Mesendoderm (in vitro differentiated cells): ENCODE measurements at regions not wholly inside any gene's neighbourhood (a gene's known extent, or its start where the extent isn't known, plus 50 kb on each side); places are given as distances from the start of the nearest gene placed in this dataset.

Source experiments
- DNase-seq: peaks from one replicate; pipeline ENCODE4 v3.0.0; 2013
- H2AK5ac ChIP-seq: 2 replicates; pipeline ENCODE4 v1.6.1; 2013; ENCODE audit warnings: low read length, inconsistent platforms
- H2BK120ac ChIP-seq: 2 replicates; pipeline ENCODE4 v1.6.1; 2013; ENCODE audit warnings: low read depth, mild to moderate bottlenecking, low read length, moderate library complexity, mixed read lengths
- H2BK15ac ChIP-seq: replicated peaks from 2 replicates; pipeline ENCODE4 v1.6.1; 2013; ENCODE audit warnings: low read depth, mild to moderate bottlenecking, moderate library complexity
- H2BK5ac ChIP-seq: 2 replicates; pipeline ENCODE4 v1.6.1; 2013; ENCODE audit warnings: low read length, inconsistent platforms
- H3K18ac ChIP-seq: 2 replicates; pipeline ENCODE4 v1.6.1; 2013; ENCODE audit warnings: mild to moderate bottlenecking, low read length, mixed read lengths
- H3K23ac ChIP-seq: one replicate; pipeline ENCODE4 v1.6.1; 2013; ENCODE audit warnings: low read length
- H3K27ac ChIP-seq: 2 replicates; pipeline ENCODE4 v1.5.1; 2013; ENCODE audit warnings: low read depth, mild to moderate bottlenecking, inconsistent platforms, low read length, moderate library complexity
- H3K27me3 ChIP-seq: 2 replicates; pipeline ENCODE4 v1.6.1; 2013; ENCODE audit warnings: low read length, control low read depth, mild to moderate bottlenecking, inconsistent platforms; ENCODE audit not compliant: insufficient read depth, poor library complexity
- H3K36me3 ChIP-seq: 2 replicates; pipeline ENCODE4 v1.6.1; 2013; ENCODE audit warnings: low read length, inconsistent platforms; ENCODE audit not compliant: control insufficient read depth, insufficient read depth
- H3K4ac ChIP-seq: one replicate; pipeline ENCODE4 v1.6.1; 2013; ENCODE audit warnings: low read depth, mild to moderate bottlenecking, low read length, moderate library complexity
- H3K4me1 ChIP-seq: 2 replicates; pipeline ENCODE4 v1.6.1; 2013; ENCODE audit warnings: low read depth, low read length, inconsistent platforms; ENCODE audit not compliant: control insufficient read depth
- H3K4me2 ChIP-seq: 2 replicates; pipeline ENCODE4 v1.6.1; 2013; ENCODE audit warnings: low read length
- H3K4me3 ChIP-seq: 2 replicates; pipeline ENCODE4 v1.5.1; 2013; ENCODE audit warnings: mild to moderate bottlenecking, low read length
- H3K56ac ChIP-seq: one replicate; pipeline ENCODE4 v1.6.1; 2013; ENCODE audit warnings: low read length
- H3K79me1 ChIP-seq: 2 replicates; pipeline ENCODE4 v1.6.1; 2013; ENCODE audit warnings: low read length, inconsistent platforms
- H3K79me2 ChIP-seq: 2 replicates; pipeline ENCODE4 v1.6.1; 2013; ENCODE audit warnings: mild to moderate bottlenecking, low read length; ENCODE audit not compliant: control insufficient read depth, insufficient read depth
- H3K9ac ChIP-seq: 2 replicates; pipeline ENCODE4 v1.6.1; 2013; ENCODE audit warnings: low read length, inconsistent platforms
- H4K5ac ChIP-seq: one replicate; pipeline ENCODE4 v1.6.1; 2013; ENCODE audit warnings: low read length
- H4K8ac ChIP-seq: one replicate; pipeline ENCODE4 v1.6.1; 2013; ENCODE audit warnings: low read depth, mild to moderate bottlenecking, control low read depth, low read length, moderate library complexity
- WGBS: extraction: QIAGEN DNeasy Blood & Tissue Kit; methylation state at CpG from one replicate; pipeline ENCODE4 v1.1.7; 2013; ENCODE audit warnings: low lambda C conversion rate, missing lambda C conversion rate; ENCODE audit not compliant: insufficient coverage; ENCODE audit errors: extremely low coverage; 5-methylcytosine and 5-hydroxymethylcytosine counted together

DNA sequence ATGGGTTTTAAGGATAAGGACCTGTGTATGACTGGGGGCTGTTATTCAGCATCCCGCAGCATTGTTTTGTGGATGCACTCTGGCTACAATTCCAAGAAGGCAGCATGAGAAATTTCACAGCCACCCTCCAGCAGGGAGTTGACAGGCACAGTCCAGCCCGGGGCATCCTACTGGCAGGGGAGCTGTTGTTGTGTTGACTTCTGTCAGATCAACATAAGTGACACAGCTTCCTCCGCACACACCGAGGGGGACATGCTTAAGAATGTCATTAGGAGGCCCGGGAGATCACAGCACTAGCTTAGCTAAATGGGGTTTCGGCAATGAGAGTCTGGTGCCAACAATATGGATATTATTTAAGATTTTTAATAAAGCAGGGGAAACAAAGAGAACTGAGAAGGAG is 326.5 kb downstream of the ASMT start:
- no peak overlapping the region for H2AK5ac ChIP-seq
- H3K79me2 ChIP-seq = no peaks in the 10 kb centered on the region
- no peak overlapping the region for H3K4me3 ChIP-seq
- no peak overlapping the region for H2BK5ac ChIP-seq
- no peak overlapping the region for H3K23ac ChIP-seq
- H4K5ac ChIP-seq = no peak overlapping the region
- no peaks in the 10 kb centered on the region for H3K4me1 ChIP-seq
- no peak overlapping the region for H3K9ac ChIP-seq
- no peaks in the 10 kb centered on the region for H3K27me3 ChIP-seq
- peak; percentile 60 for DNase-seq
- no peak overlapping the region for H3K4me2 ChIP-seq
- H4K8ac ChIP-seq = no peak overlapping the region
- H3K4ac ChIP-seq = no peak overlapping the region
- no peaks in the 10 kb centered on the region for H3K36me3 ChIP-seq
- no peaks in the 10 kb centered on the region for H3K79me1 ChIP-seq
- no peak overlapping the region for H3K27ac ChIP-seq
- no peak overlapping the region for H2BK120ac ChIP-seq
- no peak overlapping the region for H3K56ac ChIP-seq
- no peak overlapping the region for H3K18ac ChIP-seq
- no CpG with 5 or more reads among the region's 6 CpGs for WGBS
- no peak overlapping the region for H2BK15ac ChIP-seq

GRCh38 chrX:1945879-1946278 is 331.0 kb downstream of the ASMT start:
- Histone ChIP-seq H3K9ac (no peak overlapping the region), H3K36me3 (no peaks in the 10 kb centered on the region), H3K27me3 (no peaks in the 10 kb centered on the region), H3K56ac (no peak overlapping the region), H2BK5ac (no peak overlapping the region), H3K79me2 (no peaks in the 10 kb centered on the region), H3K4me1 (no peaks in the 10 kb centered on the region), H3K23ac (no peak overlapping the region), H3K18ac (no peak overlapping the region), H4K8ac (no peak overlapping the region), H3K4me2 (no peak overlapping the region), H3K4ac (no peak overlapping the region), H3K4me3 (no peak overlapping the region), H3K27ac (no peak overlapping the region), H2AK5ac (no peak overlapping the region), H2BK120ac (no peak overlapping the region), H3K79me1 (no peaks in the 10 kb centered on the region), H4K5ac (no peak overlapping the region), H2BK15ac (no peak overlapping the region)
- DNase-seq = no peak
- WGBS = no CpG with 5 or more reads among the region's 10 CpGs

DNA sequence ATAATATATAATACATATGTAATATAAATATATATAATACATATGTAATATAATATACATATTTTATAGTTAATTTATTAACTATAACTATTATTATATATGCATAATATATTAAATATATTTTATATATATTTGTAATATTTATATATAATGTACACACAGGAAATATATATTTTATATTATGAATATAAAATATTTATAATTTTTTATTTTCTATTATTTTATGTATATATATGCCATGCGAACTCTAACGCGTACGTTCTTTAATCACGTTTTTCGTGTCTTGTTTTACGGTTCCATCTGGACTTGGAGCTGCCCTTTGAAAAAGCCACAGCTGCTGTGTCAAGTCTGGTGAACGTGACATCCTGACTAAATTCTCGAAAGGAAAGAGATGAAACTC is 332.1 kb downstream of the ASMT start:
- WGBS = no CpG with 5 or more reads among the region's 9 CpGs
- no peak overlapping the region for H4K8ac ChIP-seq
- no peak overlapping the region for H3K18ac ChIP-seq

More for the DNA sequence above, 332.1 kb downstream of the ASMT start:
- Histone ChIP-seq H3K4me3 (no peak overlapping the region), H3K23ac (no peak overlapping the region), H2BK5ac (no peak overlapping the region), H3K27me3 (no peaks in the 10 kb centered on the region), H4K5ac (no peak overlapping the region), H3K4ac (no peak overlapping the region), H2BK120ac (no peak overlapping the region), H3K36me3 (no peaks in the 10 kb centered on the region), H3K4me2 (no peak overlapping the region), H3K9ac (no peak overlapping the region), H2AK5ac (no peak overlapping the region), H3K4me1 (no peaks in the 10 kb centered on the region), H3K79me1 (no peaks in the 10 kb centered on the region), H3K79me2 (no peaks in the 10 kb centered on the region), H3K56ac (no peak overlapping the region), H3K27ac (no peak overlapping the region), H2BK15ac (no peak overlapping the region)
- DNase-seq = no peak
